Gastrocnemius medialis (tissue), 4 donors: ENCODE measurements at regions not wholly inside any gene's neighbourhood (a gene's known extent, or its start where the extent isn't known, plus 50 kb on each side); places are given as distances from the start of the nearest gene placed in this dataset.

Experiments
- POLR2A ChIP-seq, 2 donors: fragments of 450-650 bp; IDR thresholded peaks; one replicate each; pipeline ENCODE4 v1.6.1; 2017; ENCODE audit warnings: antibody characterized with exemption in 2 of 2, mild to moderate bottlenecking in 2 of 2, moderate library complexity in 2 of 2
- TF ChIP-seq, protein P1 (sequence below), 5 experiments: fragments of 450-650 bp in 3 of 5; fragments of 200-600 bp in 2 of 5; sonication (generic) in 2 of 5; IDR thresholded peaks in 4 of 5; conservative IDR thresholded peaks in 1 of 5; 1 replicate in 4 of 5; 2 replicates in 1 of 5; pipeline ENCODE4 v1.5.1; 2016 to 2019; ENCODE audit warnings: antibody characterized with exemption in 5 of 5, mild to moderate bottlenecking in 3 of 5, moderate library complexity in 3 of 5

DNA sequence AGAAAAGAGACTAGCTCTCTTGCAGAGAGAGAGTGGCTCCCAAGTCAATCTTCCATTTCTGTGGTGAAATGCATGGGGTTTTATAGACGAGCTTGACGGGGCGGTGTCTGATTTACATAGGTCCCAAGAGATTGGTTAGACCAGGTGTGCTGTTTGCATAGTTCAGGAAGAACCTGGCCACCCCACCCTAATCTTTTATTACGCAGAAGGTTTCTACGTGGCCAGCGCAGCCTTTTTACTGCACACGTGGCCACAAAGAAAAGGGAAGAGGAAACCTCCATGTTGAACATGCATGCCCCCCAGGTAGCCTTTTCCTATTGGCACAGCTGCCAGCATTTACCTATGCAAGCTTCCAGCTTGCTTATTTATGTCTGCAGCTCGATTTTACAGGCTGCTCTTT lies 92.1 kb downstream of the CAVIN4 start:
- no peak for TF ChIP-seq POLR2A (IDR thresholded peaks at IDR 0.05)
- TF ChIP-seq, protein P1, sequence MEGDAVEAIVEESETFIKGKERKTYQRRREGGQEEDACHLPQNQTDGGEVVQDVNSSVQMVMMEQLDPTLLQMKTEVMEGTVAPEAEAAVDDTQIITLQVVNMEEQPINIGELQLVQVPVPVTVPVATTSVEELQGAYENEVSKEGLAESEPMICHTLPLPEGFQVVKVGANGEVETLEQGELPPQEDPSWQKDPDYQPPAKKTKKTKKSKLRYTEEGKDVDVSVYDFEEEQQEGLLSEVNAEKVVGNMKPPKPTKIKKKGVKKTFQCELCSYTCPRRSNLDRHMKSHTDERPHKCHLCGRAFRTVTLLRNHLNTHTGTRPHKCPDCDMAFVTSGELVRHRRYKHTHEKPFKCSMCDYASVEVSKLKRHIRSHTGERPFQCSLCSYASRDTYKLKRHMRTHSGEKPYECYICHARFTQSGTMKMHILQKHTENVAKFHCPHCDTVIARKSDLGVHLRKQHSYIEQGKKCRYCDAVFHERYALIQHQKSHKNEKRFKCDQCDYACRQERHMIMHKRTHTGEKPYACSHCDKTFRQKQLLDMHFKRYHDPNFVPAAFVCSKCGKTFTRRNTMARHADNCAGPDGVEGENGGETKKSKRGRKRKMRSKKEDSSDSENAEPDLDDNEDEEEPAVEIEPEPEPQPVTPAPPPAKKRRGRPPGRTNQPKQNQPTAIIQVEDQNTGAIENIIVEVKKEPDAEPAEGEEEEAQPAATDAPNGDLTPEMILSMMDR (IDR thresholded peaks at IDR 0.05 in 4 of 5, conservative IDR thresholded peaks at IDR 0.05 in 1 of 5), result no peak
